WTC11 (cell line): ENCODE measurements at regions not wholly inside any gene's neighbourhood (a gene's known extent, or its start where the extent isn't known, plus 50 kb on each side); places are given as distances from the start of the nearest gene placed in this dataset.

Source experiments
- ATAC-seq: fragments of 200-7000 bp; cut with Tn5 transposase; 2 replicates; pipeline ENCODE4 v1.10.0; 2021; ENCODE audit warnings: mild to moderate bottlenecking, moderate library complexity
- CTCF ChIA-PET: fragments of 300-600 bp; sonication (Branson Sonifier 250); formaldehyde crosslinking; loops from one replicate; lab custom pipeline; 2021; ENCODE audit warnings: antibody characterized with exemption; lab: Charles Lee
- POLR2A ChIA-PET: fragments of 350-600 bp; sonication (Branson Sonifier 250); formaldehyde crosslinking; loops from one replicate; lab custom pipeline; 2021; ENCODE audit warnings: antibody characterized with exemption; lab: Charles Lee
- DNase-seq: peaks from one replicate; pipeline ENCODE4 v3.0.0; 2021; ENCODE audit warnings: low spot score
- H3K27ac Mint-ChIP-seq: 2 replicates; pipeline ENCODE4 v1.8.0; 2021; ENCODE audit warnings: mixed read lengths
- H3K27me3 Mint-ChIP-seq: 2 replicates; pipeline ENCODE4 v1.8.0; 2021; ENCODE audit warnings: low read depth, mild to moderate bottlenecking, moderate library complexity, mixed read lengths
- H3K36me3 Mint-ChIP-seq: 2 replicates; pipeline ENCODE4 v1.8.0; 2021; ENCODE audit warnings: mixed read lengths
- H3K4me1 Mint-ChIP-seq: 2 replicates; pipeline ENCODE4 v1.8.0; 2022; ENCODE audit warnings: mixed read lengths
- H3K4me3 Mint-ChIP-seq: 2 replicates; pipeline ENCODE4 v1.8.0; 2021; ENCODE audit warnings: mild to moderate bottlenecking, moderate library complexity, mixed read lengths
- H3K9me3 Mint-ChIP-seq: 2 replicates; pipeline ENCODE4 v1.8.0; 2021; ENCODE audit warnings: mixed read lengths
- ATF1 ChIP-seq: sonication (generic); formaldehyde crosslinking; IDR thresholded peaks from 2 replicates; pipeline ENCODE4 v1.8.1; 2023; ENCODE audit warnings: mild to moderate bottlenecking, moderate library complexity, missing genetic modification reagents
- CREM ChIP-seq: sonication (generic); formaldehyde crosslinking; IDR thresholded peaks from 2 replicates; pipeline ENCODE4 v1.8.1; 2022; ENCODE audit warnings: mild to moderate bottlenecking, missing genetic modification reagents, moderate library complexity
- ESRRA ChIP-seq: sonication (generic); formaldehyde crosslinking; IDR thresholded peaks from 2 replicates; pipeline ENCODE4 v1.8.1; 2022; ENCODE audit warnings: mild to moderate bottlenecking, missing genetic modification reagents, borderline replicate concordance
- FOXK1 ChIP-seq: sonication (generic); formaldehyde crosslinking; IDR thresholded peaks from 2 replicates; pipeline ENCODE4 v1.8.0; 2022; ENCODE audit warnings: mild to moderate bottlenecking, moderate library complexity, missing genetic modification reagents
- FOXP1 ChIP-seq: sonication (generic); formaldehyde crosslinking; IDR thresholded peaks from 2 replicates; pipeline ENCODE4 v1.8.0; 2022; ENCODE audit warnings: missing genetic modification reagents, mild to moderate bottlenecking, moderate library complexity, borderline replicate concordance
- GABPB1 ChIP-seq: sonication (generic); formaldehyde crosslinking; IDR thresholded peaks from 2 replicates; pipeline ENCODE4 v1.8.1; 2023; ENCODE audit warnings: mild to moderate bottlenecking, missing genetic modification reagents
- IRF2 ChIP-seq: sonication (generic); formaldehyde crosslinking; IDR thresholded peaks from 2 replicates; pipeline ENCODE4 v1.8.0; 2022; ENCODE audit warnings: low read depth, missing genetic modification reagents, borderline replicate concordance
- JUN ChIP-seq: sonication (generic); formaldehyde crosslinking; IDR thresholded peaks from 2 replicates; pipeline ENCODE4 v1.8.0; 2023; ENCODE audit warnings: mild to moderate bottlenecking, missing genetic modification reagents
- NFATC4 ChIP-seq: fragments of 250-450 bp; sonication (Bioruptor Pico); IDR thresholded peaks from 2 replicates; pipeline ENCODE4 v1.9.0; 2021; ENCODE audit warnings: mild to moderate bottlenecking
- NFYB ChIP-seq: sonication (generic); formaldehyde crosslinking; conservative IDR thresholded peaks from 2 replicates; pipeline ENCODE4 v1.8.0; 2022; ENCODE audit warnings: low read depth, missing genetic modification reagents
- OVOL2 ChIP-seq: fragments of 250-450 bp; sonication (Bioruptor Pico); IDR thresholded peaks from 2 replicates; pipeline ENCODE4 v1.9.0; 2021; ENCODE audit warnings: mild to moderate bottlenecking, borderline replicate concordance
- RELA ChIP-seq: sonication (generic); formaldehyde crosslinking; IDR thresholded peaks from 2 replicates; pipeline ENCODE4 v1.8.1; 2022; ENCODE audit warnings: missing genetic modification reagents, mild to moderate bottlenecking, borderline replicate concordance
- ZBTB21 ChIP-seq: sonication (generic); formaldehyde crosslinking; IDR thresholded peaks from 2 replicates; pipeline ENCODE4 v1.8.1; 2023; ENCODE audit warnings: mild to moderate bottlenecking, missing genetic modification reagents, borderline replicate concordance
- ZNF232 ChIP-seq: sonication (generic); formaldehyde crosslinking; IDR thresholded peaks from 2 replicates; pipeline ENCODE4 v1.8.0; 2022; ENCODE audit warnings: mild to moderate bottlenecking, missing genetic modification reagents
- TF ChIP-seq, protein P1 (sequence below): sonication (generic); formaldehyde crosslinking; IDR thresholded peaks from 2 replicates; pipeline ENCODE4 v1.8.0; 2022; ENCODE audit warnings: mild to moderate bottlenecking, missing genetic modification reagents
- TF ChIP-seq, protein P2 (sequence below): fragments of 250-450 bp; sonication (Bioruptor Pico); IDR thresholded peaks from 2 replicates; pipeline ENCODE4 v2.1.2; 2022; ENCODE audit warnings: mild to moderate bottlenecking, moderate library complexity
- TF ChIP-seq, protein P3 (sequence below): sonication (generic); formaldehyde crosslinking; IDR thresholded peaks from 2 replicates; pipeline ENCODE4 v1.8.1; 2022; ENCODE audit warnings: missing genetic modification reagents, borderline replicate concordance
- TF ChIP-seq, protein P4 (sequence below): sonication (generic); formaldehyde crosslinking; IDR thresholded peaks from 2 replicates; pipeline ENCODE4 v1.8.0; 2022; ENCODE audit warnings: mild to moderate bottlenecking, missing genetic modification reagents
- TF ChIP-seq, protein P5 (sequence below): sonication (generic); formaldehyde crosslinking; IDR thresholded peaks from 2 replicates; pipeline ENCODE4 v1.8.0; 2022; ENCODE audit warnings: mild to moderate bottlenecking, missing genetic modification reagents
- TF ChIP-seq, protein P6 (sequence below): sonication (generic); formaldehyde crosslinking; conservative IDR thresholded peaks from 2 replicates; pipeline ENCODE4 v1.8.1; 2022; ENCODE audit warnings: mild to moderate bottlenecking, missing genetic modification reagents
- TF ChIP-seq, protein P7 (sequence below): fragments of 250-450 bp; sonication (Bioruptor Pico); IDR thresholded peaks from 2 replicates; pipeline ENCODE4 v1.9.0; 2021; ENCODE audit warnings: mild to moderate bottlenecking, borderline replicate concordance

DNA sequence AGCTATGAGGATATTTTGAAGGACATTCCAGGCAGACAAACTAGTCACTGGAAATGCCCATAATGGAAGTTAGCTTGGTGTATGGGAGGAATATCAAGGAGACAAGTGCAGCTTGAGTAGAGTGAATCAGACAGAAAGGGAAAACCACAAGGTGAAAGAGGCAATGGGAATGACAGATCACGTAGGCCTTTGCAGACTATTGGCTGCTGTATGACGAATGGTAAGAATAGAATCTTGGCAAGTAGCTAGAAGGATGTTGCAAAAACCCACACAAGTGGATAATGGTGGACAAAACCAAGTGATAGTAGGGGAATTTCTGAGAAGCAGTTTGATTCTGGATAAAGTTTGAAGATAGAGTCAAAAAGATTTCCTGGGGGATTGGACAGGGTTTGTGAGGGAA is 196.9 kb upstream of the NOVA1 start (continued):
- TF ChIP-seq, protein P1, sequence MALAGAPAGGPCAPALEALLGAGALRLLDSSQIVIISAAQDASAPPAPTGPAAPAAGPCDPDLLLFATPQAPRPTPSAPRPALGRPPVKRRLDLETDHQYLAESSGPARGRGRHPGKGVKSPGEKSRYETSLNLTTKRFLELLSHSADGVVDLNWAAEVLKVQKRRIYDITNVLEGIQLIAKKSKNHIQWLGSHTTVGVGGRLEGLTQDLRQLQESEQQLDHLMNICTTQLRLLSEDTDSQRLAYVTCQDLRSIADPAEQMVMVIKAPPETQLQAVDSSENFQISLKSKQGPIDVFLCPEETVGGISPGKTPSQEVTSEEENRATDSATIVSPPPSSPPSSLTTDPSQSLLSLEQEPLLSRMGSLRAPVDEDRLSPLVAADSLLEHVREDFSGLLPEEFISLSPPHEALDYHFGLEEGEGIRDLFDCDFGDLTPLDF (CRISPR knock-in tag): no peak
- TF ChIP-seq CREM (CRISPR knock-in tag): no peak
- TF ChIP-seq ZNF232 (CRISPR knock-in tag): no peak
- TF ChIP-seq IRF2 (CRISPR knock-in tag): no peak
- TF ChIP-seq ZBTB21 (CRISPR knock-in tag): no peak
- no peak for TF ChIP-seq NFYB (CRISPR knock-in tag)
- no peak for TF ChIP-seq FOXP1 (CRISPR knock-in tag)
- TF ChIP-seq, protein P2, sequence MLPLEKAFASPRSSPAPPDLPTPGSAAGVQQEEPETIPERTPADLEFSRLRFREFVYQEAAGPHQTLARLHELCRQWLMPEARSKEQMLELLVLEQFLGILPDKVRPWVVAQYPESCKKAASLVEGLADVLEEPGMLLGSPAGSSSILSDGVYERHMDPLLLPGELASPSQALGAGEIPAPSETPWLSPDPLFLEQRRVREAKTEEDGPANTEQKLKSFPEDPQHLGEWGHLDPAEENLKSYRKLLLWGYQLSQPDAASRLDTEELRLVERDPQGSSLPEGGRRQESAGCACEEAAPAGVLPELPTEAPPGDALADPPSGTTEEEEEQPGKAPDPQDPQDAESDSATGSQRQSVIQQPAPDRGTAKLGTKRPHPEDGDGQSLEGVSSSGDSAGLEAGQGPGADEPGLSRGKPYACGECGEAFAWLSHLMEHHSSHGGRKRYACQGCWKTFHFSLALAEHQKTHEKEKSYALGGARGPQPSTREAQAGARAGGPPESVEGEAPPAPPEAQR (CRISPR knock-in tag): no peak
- TF ChIP-seq JUN: no peak
- TF ChIP-seq, protein P3, sequence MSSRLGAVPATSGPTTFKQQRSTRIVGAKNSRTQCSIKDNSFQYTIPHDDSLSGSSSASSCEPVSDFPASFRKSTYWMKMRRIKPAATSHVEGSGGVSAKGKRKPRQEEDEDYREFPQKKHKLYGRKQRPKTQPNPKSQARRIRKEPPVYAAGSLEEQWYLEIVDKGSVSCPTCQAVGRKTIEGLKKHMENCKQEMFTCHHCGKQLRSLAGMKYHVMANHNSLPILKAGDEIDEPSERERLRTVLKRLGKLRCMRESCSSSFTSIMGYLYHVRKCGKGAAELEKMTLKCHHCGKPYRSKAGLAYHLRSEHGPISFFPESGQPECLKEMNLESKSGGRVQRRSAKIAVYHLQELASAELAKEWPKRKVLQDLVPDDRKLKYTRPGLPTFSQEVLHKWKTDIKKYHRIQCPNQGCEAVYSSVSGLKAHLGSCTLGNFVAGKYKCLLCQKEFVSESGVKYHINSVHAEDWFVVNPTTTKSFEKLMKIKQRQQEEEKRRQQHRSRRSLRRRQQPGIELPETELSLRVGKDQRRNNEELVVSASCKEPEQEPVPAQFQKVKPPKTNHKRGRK (CRISPR knock-in tag): no peak
- no peak for TF ChIP-seq ATF1 (CRISPR knock-in tag)
- TF ChIP-seq, protein P4, sequence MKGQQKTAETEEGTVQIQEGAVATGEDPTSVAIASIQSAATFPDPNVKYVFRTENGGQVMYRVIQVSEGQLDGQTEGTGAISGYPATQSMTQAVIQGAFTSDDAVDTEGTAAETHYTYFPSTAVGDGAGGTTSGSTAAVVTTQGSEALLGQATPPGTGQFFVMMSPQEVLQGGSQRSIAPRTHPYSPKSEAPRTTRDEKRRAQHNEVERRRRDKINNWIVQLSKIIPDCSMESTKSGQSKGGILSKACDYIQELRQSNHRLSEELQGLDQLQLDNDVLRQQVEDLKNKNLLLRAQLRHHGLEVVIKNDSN (CRISPR knock-in tag): no peak
- no peak for TF ChIP-seq NFATC4 (CRISPR knock-in tag)
- TF ChIP-seq, all 79 proteins: peak for 0

DNA sequence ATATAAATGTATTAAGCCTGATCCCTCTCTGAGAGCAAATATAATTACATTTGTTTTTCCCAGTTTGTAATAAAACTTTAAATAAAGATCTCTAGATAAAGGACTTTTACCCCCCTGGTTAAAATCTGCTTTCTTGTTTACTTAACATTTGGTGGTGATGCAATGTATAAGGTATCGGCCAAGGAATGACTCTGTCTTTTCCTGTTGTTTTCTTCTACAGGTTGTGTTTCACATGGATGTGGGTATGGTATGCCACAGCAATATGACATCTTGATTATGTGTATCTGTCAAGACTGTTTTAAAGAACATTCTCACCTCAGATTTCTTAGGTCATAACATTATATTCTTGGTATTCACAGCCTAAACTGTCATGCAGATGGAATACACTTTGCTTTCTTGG is 210.6 kb upstream of the NOVA1 start:
- no peak for DNase-seq
- CTCF ChIA-PET: no interaction called here

DNA sequence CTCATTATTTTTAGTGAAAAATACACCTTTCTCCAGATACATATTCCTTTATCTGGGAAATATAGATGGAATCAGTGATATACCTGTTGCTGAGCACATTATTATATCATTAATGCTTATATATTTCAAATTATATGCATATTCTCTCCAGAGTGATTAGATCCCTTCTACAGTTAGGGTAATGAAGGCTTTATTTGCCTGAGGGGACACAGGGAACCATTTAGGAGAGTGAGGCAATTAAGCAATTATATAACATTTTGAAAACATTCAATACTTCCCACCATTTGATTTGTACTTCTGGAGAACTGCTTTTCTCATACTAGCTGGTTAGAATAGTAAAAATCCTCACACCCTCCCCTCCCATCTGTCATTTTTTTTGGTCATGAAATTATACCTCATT is 212.8 kb upstream of the NOVA1 start:
- peaks cover 12% of the 10 kb centered on the region for H3K9me3 Mint-ChIP-seq
- ATAC-seq (no peak), DNase-seq (no peak)
- ChIA-PET POLR2A (no interaction called here), CTCF (no interaction called here)
- H3K36me3 Mint-ChIP-seq: no peaks in the 10 kb centered on the region; the same call in 1 of the 2 replicates
- H3K27me3 Mint-ChIP-seq: no peaks in the 10 kb centered on the region
- no peak overlapping the region for H3K4me3 Mint-ChIP-seq
- H3K27ac Mint-ChIP-seq: no peak overlapping the region
- no peaks in the 10 kb centered on the region for H3K4me1 Mint-ChIP-seq
- TF ChIP-seq OVOL2 (CRISPR knock-in tag): no peak
- TF ChIP-seq, protein P5, sequence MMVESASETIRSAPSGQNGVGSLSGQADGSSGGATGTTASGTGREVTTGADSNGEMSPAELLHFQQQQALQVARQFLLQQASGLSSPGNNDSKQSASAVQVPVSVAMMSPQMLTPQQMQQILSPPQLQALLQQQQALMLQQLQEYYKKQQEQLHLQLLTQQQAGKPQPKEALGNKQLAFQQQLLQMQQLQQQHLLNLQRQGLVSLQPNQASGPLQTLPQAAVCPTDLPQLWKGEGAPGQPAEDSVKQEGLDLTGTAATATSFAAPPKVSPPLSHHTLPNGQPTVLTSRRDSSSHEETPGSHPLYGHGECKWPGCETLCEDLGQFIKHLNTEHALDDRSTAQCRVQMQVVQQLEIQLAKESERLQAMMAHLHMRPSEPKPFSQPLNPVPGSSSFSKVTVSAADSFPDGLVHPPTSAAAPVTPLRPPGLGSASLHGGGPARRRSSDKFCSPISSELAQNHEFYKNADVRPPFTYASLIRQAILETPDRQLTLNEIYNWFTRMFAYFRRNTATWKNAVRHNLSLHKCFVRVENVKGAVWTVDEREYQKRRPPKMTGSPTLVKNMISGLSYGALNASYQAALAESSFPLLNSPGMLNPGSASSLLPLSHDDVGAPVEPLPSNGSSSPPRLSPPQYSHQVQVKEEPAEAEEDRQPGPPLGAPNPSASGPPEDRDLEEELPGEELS (CRISPR knock-in tag): no peak
- TF ChIP-seq NFYB (CRISPR knock-in tag): no peak
- TF ChIP-seq ESRRA: no peak
- TF ChIP-seq GABPB1: no peak
- TF ChIP-seq, protein P6, sequence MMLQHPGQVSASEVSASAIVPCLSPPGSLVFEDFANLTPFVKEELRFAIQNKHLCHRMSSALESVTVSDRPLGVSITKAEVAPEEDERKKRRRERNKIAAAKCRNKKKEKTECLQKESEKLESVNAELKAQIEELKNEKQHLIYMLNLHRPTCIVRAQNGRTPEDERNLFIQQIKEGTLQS (CRISPR knock-in tag): no peak
- TF ChIP-seq, protein P7, sequence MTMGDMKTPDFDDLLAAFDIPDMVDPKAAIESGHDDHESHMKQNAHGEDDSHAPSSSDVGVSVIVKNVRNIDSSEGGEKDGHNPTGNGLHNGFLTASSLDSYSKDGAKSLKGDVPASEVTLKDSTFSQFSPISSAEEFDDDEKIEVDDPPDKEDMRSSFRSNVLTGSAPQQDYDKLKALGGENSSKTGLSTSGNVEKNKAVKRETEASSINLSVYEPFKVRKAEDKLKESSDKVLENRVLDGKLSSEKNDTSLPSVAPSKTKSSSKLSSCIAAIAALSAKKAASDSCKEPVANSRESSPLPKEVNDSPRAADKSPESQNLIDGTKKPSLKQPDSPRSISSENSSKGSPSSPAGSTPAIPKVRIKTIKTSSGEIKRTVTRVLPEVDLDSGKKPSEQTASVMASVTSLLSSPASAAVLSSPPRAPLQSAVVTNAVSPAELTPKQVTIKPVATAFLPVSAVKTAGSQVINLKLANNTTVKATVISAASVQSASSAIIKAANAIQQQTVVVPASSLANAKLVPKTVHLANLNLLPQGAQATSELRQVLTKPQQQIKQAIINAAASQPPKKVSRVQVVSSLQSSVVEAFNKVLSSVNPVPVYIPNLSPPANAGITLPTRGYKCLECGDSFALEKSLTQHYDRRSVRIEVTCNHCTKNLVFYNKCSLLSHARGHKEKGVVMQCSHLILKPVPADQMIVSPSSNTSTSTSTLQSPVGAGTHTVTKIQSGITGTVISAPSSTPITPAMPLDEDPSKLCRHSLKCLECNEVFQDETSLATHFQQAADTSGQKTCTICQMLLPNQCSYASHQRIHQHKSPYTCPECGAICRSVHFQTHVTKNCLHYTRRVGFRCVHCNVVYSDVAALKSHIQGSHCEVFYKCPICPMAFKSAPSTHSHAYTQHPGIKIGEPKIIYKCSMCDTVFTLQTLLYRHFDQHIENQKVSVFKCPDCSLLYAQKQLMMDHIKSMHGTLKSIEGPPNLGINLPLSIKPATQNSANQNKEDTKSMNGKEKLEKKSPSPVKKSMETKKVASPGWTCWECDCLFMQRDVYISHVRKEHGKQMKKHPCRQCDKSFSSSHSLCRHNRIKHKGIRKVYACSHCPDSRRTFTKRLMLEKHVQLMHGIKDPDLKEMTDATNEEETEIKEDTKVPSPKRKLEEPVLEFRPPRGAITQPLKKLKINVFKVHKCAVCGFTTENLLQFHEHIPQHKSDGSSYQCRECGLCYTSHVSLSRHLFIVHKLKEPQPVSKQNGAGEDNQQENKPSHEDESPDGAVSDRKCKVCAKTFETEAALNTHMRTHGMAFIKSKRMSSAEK (CRISPR knock-in tag): no peak
- no peak for TF ChIP-seq FOXK1 (CRISPR knock-in tag)
- no peak for TF ChIP-seq RELA

More for the DNA sequence above, 210.6 kb upstream of the NOVA1 start:
- no peak overlapping the region for H3K27ac Mint-ChIP-seq
- no peaks in the 10 kb centered on the region for H3K27me3 Mint-ChIP-seq
- peaks cover 10% of the 10 kb centered on the region for H3K36me3 Mint-ChIP-seq
- TF ChIP-seq NFYB (CRISPR knock-in tag): no peak
- TF ChIP-seq IRF2 (CRISPR knock-in tag): no peak
- H3K4me1 Mint-ChIP-seq: no peaks in the 10 kb centered on the region
- POLR2A ChIA-PET: no interaction called here
- no peak overlapping the region for H3K4me3 Mint-ChIP-seq
- ATAC-seq: no peak
- peaks cover 29% of the 10 kb centered on the region for H3K9me3 Mint-ChIP-seq
